ENCODE measurements at regions not wholly inside any gene's neighbourhood (a gene's known extent, or its start where the extent isn't known, plus 50 kb on each side); places are given as distances from the start of the nearest gene placed in this dataset.

GRCh38 chr15:66911131-66911700, 154.2 kb upstream of the SMAD3 start:
- TF ChIP-seq USF2 (IDR thresholded peaks at IDR 0.05; ENCODE audit: low read depth, low read length), result no peak
- no peak for TF ChIP-seq CTCF (conservative IDR thresholded peaks at IDR 0.05; ENCODE audit: low read depth, low read length)
- no peak for TF ChIP-seq MAFK (IDR thresholded peaks at IDR 0.05; ENCODE audit: low read depth, low read length)
- TF ChIP-seq NFE2L2 (IDR thresholded peaks at IDR 0.05; ENCODE audit: low read depth, low read length), result no peak
- TF ChIP-seq FOS (IDR thresholded peaks at IDR 0.05; ENCODE audit: low read depth, low read length), result no peak
- TF ChIP-seq RAD21 (IDR thresholded peaks at IDR 0.05; ENCODE audit: low read length), result no peak
- TF ChIP-seq RFX5 (IDR thresholded peaks at IDR 0.05; ENCODE audit: low read depth, low read length), result no peak
- TF ChIP-seq CEBPB (IDR thresholded peaks at IDR 0.05; ENCODE audit: low read depth, low read length), result no peak
- TF ChIP-seq POLR2A (IDR thresholded peaks at IDR 0.05; ENCODE audit: low read depth, low read length), result no peak
- no peak for TF ChIP-seq CHD1 (IDR thresholded peaks at IDR 0.05; ENCODE audit: low read depth, low read length)
- no peak for TF ChIP-seq MAZ (IDR thresholded peaks at IDR 0.05; ENCODE audit: borderline replicate concordance, low read depth, low read length)
- TF ChIP-seq MXI1 (IDR thresholded peaks at IDR 0.05; ENCODE audit: borderline replicate concordance, low read depth, low read length), result no peak
- no peak for TF ChIP-seq SMC3 (IDR thresholded peaks at IDR 0.05; ENCODE audit: low read depth, low read length)
- no peak for TF ChIP-seq RCOR1 (IDR thresholded peaks at IDR 0.05; ENCODE audit: insufficient replicate concordance, low read length)
- no peak for TF ChIP-seq BHLHE40 (IDR thresholded peaks at IDR 0.05; ENCODE audit: low read depth, low read length)
- TF ChIP-seq ELK1 (IDR thresholded peaks at IDR 0.05; ENCODE audit: borderline replicate concordance, low read depth, low read length), result no peak
- Histone ChIP-seq H3K23ac (ENCODE audit: low read depth, low read length) (no peak overlapping the region), H4K91ac (ENCODE audit: insufficient read depth, low read depth, low read length) (no peak overlapping the region), H2AK5ac (ENCODE audit: low read depth, low read length) (no peak overlapping the region), H3K4me2 (ENCODE audit: low read depth, low read length) (no peak overlapping the region), H2BK120ac (ENCODE audit: low read depth, low read length) (no peak overlapping the region), H3K14ac (replicated peaks; ENCODE audit: low read depth, low read length) (no peak overlapping the region), H3K4ac (ENCODE audit: low read depth, low read length) (no peak overlapping the region), H3K27ac (ENCODE audit: insufficient read depth, low read length) (no peak overlapping the region), H3K56ac (ENCODE audit: extremely low read depth, insufficient read depth, low read length) (no peak overlapping the region), H3K9me3 (ENCODE audit: control insufficient read depth, insufficient read depth, low read length) (peaks cover 2% of the 10 kb centered on the region; the same call in 1 of the 2 replicates), H4K8ac (ENCODE audit: low read depth in 2 of 2, low read length in 2 of 2) (no peak overlapping the region), H2BK5ac (ENCODE audit: low read depth, low read length, poor library complexity, severe bottlenecking) (no peak overlapping the region), H3K36me3 (ENCODE audit: control insufficient read depth, insufficient read depth, low read length) (no peaks in the 10 kb centered on the region), H2BK15ac (ENCODE audit: low read depth, low read length) (no peak overlapping the region), H4K20me1 (ENCODE audit: insufficient read depth, low read length) (no peaks in the 10 kb centered on the region), H3K27me3 (ENCODE audit: control insufficient read depth, insufficient read depth, low read length) (peaks cover 2% of the 10 kb centered on the region), H3K4me3 (ENCODE audit: insufficient read depth, low read depth, low read length) (no peak overlapping the region), H3K4me1 (ENCODE audit: control insufficient read depth, insufficient read depth, low read length) (peaks cover 12% of the 10 kb centered on the region), H2BK20ac (ENCODE audit: low read depth, low read length) (no peak overlapping the region), H3K18ac (ENCODE audit: low read depth, low read length) (no peak overlapping the region), H2AK9ac (replicated peaks; ENCODE audit: low read depth, low read length, poor library complexity) (no peak overlapping the region), H3K79me1 (ENCODE audit: low read depth in 1 of 2, low read length in 2 of 2) (no peaks in the 10 kb centered on the region), H4K5ac (ENCODE audit: low read depth, low read length) (no peak overlapping the region), H3K9me1 (ENCODE audit: insufficient read depth, low read length) (no peaks in the 10 kb centered on the region), H2AFZ (replicated peaks; ENCODE audit: low read length, poor library complexity) (no peak overlapping the region), H3K9ac (ENCODE audit: low read depth, low read length) (no peak overlapping the region)
- dilution Hi-C loops (cut with HindIII; ENCODE audit: low sequenced_read_pairs, unreplicated experiment) (no loop called here), in situ Hi-C loops (cut with MboI; ENCODE audit: low sequenced_read_pairs) (no loop called here), intact Hi-C loops (cut with micrococcal nuclease) (no loop called here)
- ATAC-seq (ENCODE audit: low read depth) (no peak), DNase-seq (no peak)
- POLR2A ChIA-PET (ENCODE audit: unreplicated experiment), result no interaction called here
- WGBS, 2 experiments (ENCODE audit: extremely low coverage in 2 of 2, insufficient read length in 1 of 2), result 85% methylated on average over 6 of the region's 13 CpGs; no CpG with 5 or more reads in 1 of the 2 experiments
- no TSS peak for BruUV-seq (replicated peaks)
- CTCF ChIA-PET, result interaction anchor here (0.5 kb wide), 1 partner anchor 1092 kb away, joined by 3 read pairs; no protein-coding TSS in a partner anchor
